Panc1 (cell line): ENCODE measurements at regions not wholly inside any gene's neighbourhood (a gene's known extent, or its start where the extent isn't known, plus 50 kb on each side); places are given as distances from the start of the nearest gene placed in this dataset.

Experiments
- ATAC-seq: fragments of 200-7000 bp; cut with Tn5 transposase; 2 replicates; pipeline ENCODE4 v1.9.1; 2020; ENCODE audit warnings: mild to moderate bottlenecking, moderate library complexity
- BruUV-seq: library from RNA; stranded (reverse); fragments of 400-500 nt; replicated peaks from 2 replicates; lab custom pipeline; 2021; lab: Mats Ljungman, UMichigan
- CTCF ChIA-PET: fragments of 300-600 bp; sonication (Branson Sonifier 250); formaldehyde crosslinking; loops from one replicate; lab custom pipeline; 2022; ENCODE audit warnings: antibody characterized with exemption; lab: Charles Lee
- POLR2A ChIA-PET: fragments of 300-600 bp; sonication (Branson Sonifier 250); formaldehyde crosslinking; loops from one replicate; lab custom pipeline; 2022; ENCODE audit warnings: antibody characterized with exemption; lab: Charles Lee
- DNase-seq: peaks from one replicate; pipeline ENCODE4 v3.0.0-alpha.2; 2010; ENCODE audit warnings: low read depth, low spot score
- H3K27ac ChIP-seq: 2 replicates; pipeline ENCODE4 v1.5.1; 2011; ENCODE audit warnings: mild to moderate bottlenecking, low read length, inconsistent platforms
- H3K27me3 ChIP-seq: fragments of 200-500 bp; sonication (Bioruptor generic); 2 replicates; pipeline ENCODE4 v1.6.0; 2014; ENCODE audit warnings: low read length, inconsistent platforms; ENCODE audit not compliant: control insufficient read depth, insufficient read depth
- H3K36me3 ChIP-seq: fragments of 200-500 bp; sonication (Bioruptor generic); 2 replicates; pipeline ENCODE4 v1.5.1; 2014; ENCODE audit warnings: inconsistent platforms, mild to moderate bottlenecking, low read length, moderate library complexity; ENCODE audit not compliant: control insufficient read depth, insufficient read depth
- H3K4me1 ChIP-seq: 2 replicates; pipeline ENCODE4 v1.5.1; 2011; ENCODE audit warnings: inconsistent platforms, mild to moderate bottlenecking, low read length, moderate library complexity; ENCODE audit not compliant: control insufficient read depth, insufficient read depth
- H3K4me3 ChIP-seq, 2 experiments: 2 replicates each; pipeline ENCODE4 v1.5.1; 2011 to 2012; ENCODE audit warnings: low read depth in 2 of 2, low read length in 2 of 2, mild to moderate bottlenecking in 2 of 2, inconsistent platforms in 1 of 2, moderate library complexity in 1 of 2
- H3K9me3 ChIP-seq: fragments of 200-500 bp; sonication (Bioruptor generic); 2 replicates; pipeline ENCODE4 v1.5.1; 2014; ENCODE audit warnings: low read depth, mild to moderate bottlenecking, inconsistent platforms, low read length, moderate library complexity; ENCODE audit not compliant: control insufficient read depth, insufficient read depth
- CTCF ChIP-seq: fragments of 450-650 bp; IDR thresholded peaks from 2 replicates; pipeline ENCODE4 v1.5.1; 2017; ENCODE audit warnings: mild to moderate bottlenecking
- POLR2AphosphoS5 ChIP-seq: IDR thresholded peaks from 2 replicates; pipeline ENCODE4 v1.6.1; 2012; ENCODE audit warnings: mild to moderate bottlenecking, low read depth, low read length, moderate library complexity
- SIN3A ChIP-seq: IDR thresholded peaks from 2 replicates; pipeline ENCODE4 v1.6.1; 2012; ENCODE audit warnings: low read depth, mild to moderate bottlenecking, low read length, moderate library complexity, borderline replicate concordance; ENCODE audit not compliant: insufficient read depth
- TCF7L2 ChIP-seq: IDR thresholded peaks from 2 replicates; pipeline ENCODE4 v1.6.1; 2011; ENCODE audit warnings: mild to moderate bottlenecking, low read depth, low read length, inconsistent platforms
- in situ Hi-C: cut with HindIII; loops from 2 replicates; pipeline ENCODE4 v1.10.0; 2016; ENCODE audit warnings: low sequenced_read_pairs, low pct_unique_long_range_greater_than_20kb
- intact Hi-C: fragments of 100-400 bp; cut with micrococcal nuclease; formaldehyde crosslinking; loops from one replicate; pipeline ENCODE4 v1.10.0; 2022; ENCODE audit not compliant: unreplicated experiment
- TF ChIP-seq, protein P1 (sequence below), 2 experiments: IDR thresholded peaks; 2 replicates each; pipeline ENCODE4 v1.6.1; 2011 to 2012; ENCODE audit warnings: low read depth in 2 of 2, control low read depth in 1 of 2, low read length in 1 of 2, mild to moderate bottlenecking in 1 of 2, moderate library complexity in 1 of 2; ENCODE audit not compliant: insufficient read depth in 1 of 2

- in situ Hi-C loops, result no loop called here
- no TSS peak for BruUV-seq
- ATAC-seq (no peak), DNase-seq (no peak)
- no peaks in the 10 kb centered on the region for H3K9me3 ChIP-seq
- TF ChIP-seq SIN3A (no peak), POLR2AphosphoS5 (no peak), CTCF (no peak), TCF7L2 (no peak)
- TF ChIP-seq, protein P1, sequence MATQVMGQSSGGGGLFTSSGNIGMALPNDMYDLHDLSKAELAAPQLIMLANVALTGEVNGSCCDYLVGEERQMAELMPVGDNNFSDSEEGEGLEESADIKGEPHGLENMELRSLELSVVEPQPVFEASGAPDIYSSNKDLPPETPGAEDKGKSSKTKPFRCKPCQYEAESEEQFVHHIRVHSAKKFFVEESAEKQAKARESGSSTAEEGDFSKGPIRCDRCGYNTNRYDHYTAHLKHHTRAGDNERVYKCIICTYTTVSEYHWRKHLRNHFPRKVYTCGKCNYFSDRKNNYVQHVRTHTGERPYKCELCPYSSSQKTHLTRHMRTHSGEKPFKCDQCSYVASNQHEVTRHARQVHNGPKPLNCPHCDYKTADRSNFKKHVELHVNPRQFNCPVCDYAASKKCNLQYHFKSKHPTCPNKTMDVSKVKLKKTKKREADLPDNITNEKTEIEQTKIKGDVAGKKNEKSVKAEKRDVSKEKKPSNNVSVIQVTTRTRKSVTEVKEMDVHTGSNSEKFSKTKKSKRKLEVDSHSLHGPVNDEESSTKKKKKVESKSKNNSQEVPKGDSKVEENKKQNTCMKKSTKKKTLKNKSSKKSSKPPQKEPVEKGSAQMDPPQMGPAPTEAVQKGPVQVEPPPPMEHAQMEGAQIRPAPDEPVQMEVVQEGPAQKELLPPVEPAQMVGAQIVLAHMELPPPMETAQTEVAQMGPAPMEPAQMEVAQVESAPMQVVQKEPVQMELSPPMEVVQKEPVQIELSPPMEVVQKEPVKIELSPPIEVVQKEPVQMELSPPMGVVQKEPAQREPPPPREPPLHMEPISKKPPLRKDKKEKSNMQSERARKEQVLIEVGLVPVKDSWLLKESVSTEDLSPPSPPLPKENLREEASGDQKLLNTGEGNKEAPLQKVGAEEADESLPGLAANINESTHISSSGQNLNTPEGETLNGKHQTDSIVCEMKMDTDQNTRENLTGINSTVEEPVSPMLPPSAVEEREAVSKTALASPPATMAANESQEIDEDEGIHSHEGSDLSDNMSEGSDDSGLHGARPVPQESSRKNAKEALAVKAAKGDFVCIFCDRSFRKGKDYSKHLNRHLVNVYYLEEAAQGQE (IDR thresholded peaks at IDR 0.05; ENCODE audit: insufficient read depth in 1 of 2, low read depth in 2 of 2, low read length in 1 of 2), result no peak
- ChIA-PET CTCF (no interaction called here), POLR2A (no interaction called here)
- H3K27ac ChIP-seq, result no peak overlapping the region
- no peaks in the 10 kb centered on the region for H3K36me3 ChIP-seq
- H3K4me1 ChIP-seq, result no peaks in the 10 kb centered on the region
- no peaks in the 10 kb centered on the region; the same call in 1 of the 2 replicates for H3K27me3 ChIP-seq
- intact Hi-C loops, result no loop called here
- no peak overlapping the region for H3K4me3 ChIP-seq
Measured at GRCh38 chr2:157933160-157933920, 57.2 kb upstream of the ACVR1 start.

DNA sequence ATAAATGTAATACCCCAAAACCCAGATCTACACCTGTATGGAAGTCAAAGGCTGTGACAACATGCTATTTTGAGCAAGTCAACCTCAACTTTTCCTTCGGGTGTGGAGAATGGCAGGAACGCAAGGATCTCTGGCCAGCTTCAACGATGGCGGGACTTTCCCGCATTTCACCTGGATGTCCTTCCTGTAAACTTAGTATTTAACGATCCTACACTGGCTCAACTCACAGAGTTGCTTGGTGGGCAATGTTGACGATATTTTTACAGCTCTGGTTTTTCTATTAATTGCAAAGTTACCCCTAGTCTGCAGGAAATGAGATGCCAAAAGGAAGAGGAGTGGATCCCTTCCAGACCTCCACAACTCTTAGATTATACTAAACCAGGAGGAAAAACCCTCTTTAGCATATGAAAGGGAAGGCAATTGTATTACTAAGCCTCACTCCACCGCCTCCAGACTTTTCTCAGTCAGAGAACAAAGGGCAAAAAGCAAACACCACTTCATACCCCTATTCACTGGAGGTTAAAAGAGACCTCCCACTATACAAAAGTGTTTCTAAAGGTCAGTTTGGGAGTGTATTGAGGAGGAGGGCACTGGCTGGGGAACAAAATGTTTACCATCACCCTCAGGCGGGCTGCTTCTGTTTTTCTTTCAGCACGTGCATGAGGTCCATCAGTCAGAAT is 56.5 kb upstream of the ACVR1 start:
- no TSS peak for BruUV-seq
- in situ Hi-C loops, result no loop called here
- Histone ChIP-seq H3K27ac (no peak overlapping the region), H3K27me3 (no peaks in the 10 kb centered on the region; the same call in 1 of the 2 replicates), H3K9me3 (no peaks in the 10 kb centered on the region), H3K4me1 (no peaks in the 10 kb centered on the region), H3K36me3 (no peaks in the 10 kb centered on the region), H3K4me3 (no peak overlapping the region)
- DNase-seq (no peak), ATAC-seq (no peak)
- TF ChIP-seq CTCF (no peak), POLR2AphosphoS5 (no peak), TCF7L2 (no peak), SIN3A (no peak)
- TF ChIP-seq, protein P1 (IDR thresholded peaks at IDR 0.05; ENCODE audit: insufficient read depth in 1 of 2, low read depth in 2 of 2, low read length in 1 of 2), result no peak
- intact Hi-C loops, result no loop called here
- ChIA-PET CTCF (no interaction called here), POLR2A (no interaction called here)
